K562 (cell line): ENCODE measurements at regions not wholly inside any gene's neighbourhood (a gene's known extent, or its start where the extent isn't known, plus 50 kb on each side); places are given as distances from the start of the nearest gene placed in this dataset.

ENCODE experiments used
- ATAC-seq: fragments of 200-7000 bp; cut with Tn5 transposase; 3 replicates; pipeline ENCODE4 v1.9.1; 2020; ENCODE audit warnings: moderate library complexity
- BruUV-seq: library from RNA; stranded (reverse); fragments of 400-500 nt; replicated peaks from 2 replicates; lab custom pipeline; 2021; lab: Mats Ljungman, UMichigan
- CTCF ChIA-PET: fragments of 300-600 bp; formaldehyde crosslinking; extraction: SDS; loops from one replicate; lab custom pipeline; 2021; ENCODE audit warnings: low intra/inter-chr PET ratio; lab: Yijun Ruan, JAX
- POLR2A ChIA-PET: fragments of 300-600, 350-650 bp; sonication (Branson Sonifier 250); formaldehyde crosslinking; extraction: SDS; loops from one replicate; lab custom pipeline; 2021; ENCODE audit warnings: antibody characterized with exemption, inconsistent platforms; lab: Yijun Ruan, JAX
- DNase-seq, 4 experiments: peaks; one replicate each; pipeline versions ENCODE4 v3.0.0 to v3.0.0-alpha.2; 2011 to 2018; ENCODE audit warnings: low spot score in 3 of 4, mixed read lengths in 3 of 4; ENCODE audit errors: extremely low read depth in 1 of 4
- FAIRE-seq: peaks from 2 replicates; lab custom pipeline; 2011; peaks lifted over from hg19 to GRCh38; lab: Jason Lieb, UNC
- H2AFZ ChIP-seq: 2 replicates; pipeline ENCODE4 v1.6.0; 2011; ENCODE audit warnings: low read depth, low read length, control low read depth, inconsistent platforms
- H3K27ac ChIP-seq: fragments of 200-600 bp; 3 replicates; pipeline ENCODE4 v1.8.0; 2011; ENCODE audit warnings: low read depth, mild to moderate bottlenecking, control low read depth, inconsistent platforms, low read length, moderate library complexity, mixed read lengths; ENCODE audit errors: extremely low read depth
- H3K27me3 ChIP-seq, 2 experiments: fragments of 300-600 bp in 1 of 2; 2 replicates in 1 of 2; 3 replicates in 1 of 2; pipeline versions ENCODE4 v1.6.0 to v1.8.0; 2011; ENCODE audit warnings: inconsistent platforms in 2 of 2, low read length in 2 of 2, mild to moderate bottlenecking in 1 of 2, mixed read lengths in 1 of 2, moderate library complexity in 1 of 2; ENCODE audit not compliant: control insufficient read depth in 2 of 2, insufficient read depth in 2 of 2
- H3K36me3 ChIP-seq: fragments of 300-600 bp; 3 replicates; pipeline ENCODE4 v1.8.0; 2011; ENCODE audit warnings: mild to moderate bottlenecking, low read length, inconsistent platforms; ENCODE audit not compliant: control insufficient read depth, insufficient read depth
- H3K4me1 ChIP-seq, 2 experiments: fragments of 200-600 bp in 1 of 2; replicated peaks in 1 of 2; 2 replicates in 1 of 2; 3 replicates in 1 of 2; pipeline versions ENCODE4 v1.5.1 to v1.8.0; 2011; ENCODE audit warnings: inconsistent platforms in 2 of 2, low read length in 2 of 2, mild to moderate bottlenecking in 1 of 2, mixed read lengths in 1 of 2, moderate library complexity in 1 of 2; ENCODE audit not compliant: control insufficient read depth in 2 of 2, insufficient read depth in 2 of 2
- H3K4me2 ChIP-seq: 2 replicates; pipeline ENCODE4 v1.6.1; 2011; ENCODE audit warnings: low read length, control low read depth, inconsistent platforms, mixed read lengths; ENCODE audit not compliant: insufficient read depth
- H3K4me3 ChIP-seq: fragments of 200-600 bp; sonication (generic), shearing (Covaris generic); 2 replicates; pipeline ENCODE4 v1.5.1; 2016; ENCODE audit warnings: control low read depth, inconsistent platforms
- H3K79me2 ChIP-seq: fragments of 200-600 bp; 3 replicates; pipeline ENCODE4 v1.8.0; 2011; ENCODE audit warnings: low read length, inconsistent platforms; ENCODE audit not compliant: control insufficient read depth, insufficient read depth
- H3K9ac ChIP-seq, 2 experiments: 2 replicates each; pipeline versions ENCODE4 v1.6.0 to v1.6.1; 2011; ENCODE audit warnings: low read depth in 2 of 2, low read length in 2 of 2, control low read depth in 1 of 2, inconsistent platforms in 1 of 2, mild to moderate bottlenecking in 1 of 2, mixed read lengths in 1 of 2; ENCODE audit not compliant: insufficient read depth in 1 of 2
- H3K9me1 ChIP-seq: one replicate; pipeline ENCODE4 v1.6.0; 2011; ENCODE audit warnings: inconsistent platforms, mild to moderate bottlenecking, low read length, moderate library complexity; ENCODE audit not compliant: control insufficient read depth, insufficient read depth
- H3K9me3 ChIP-seq: replicated peaks from 2 replicates; pipeline ENCODE4 v1.5.1; 2011; ENCODE audit warnings: low read depth, low read length, inconsistent platforms; ENCODE audit not compliant: control insufficient read depth, insufficient read depth
- H4K20me1 ChIP-seq: replicated peaks from 2 replicates; pipeline ENCODE4 v1.6.1; 2011; ENCODE audit warnings: low read length, inconsistent platforms, mixed read lengths; ENCODE audit not compliant: control insufficient read depth, insufficient read depth
- NR2F6 ChIP-seq: fragments of 450-650 bp; formaldehyde crosslinking; IDR thresholded peaks from 2 replicates; pipeline ENCODE4 v1.4.0; 2020; ENCODE audit warnings: mild to moderate bottlenecking
- POLR2G ChIP-seq: fragments of 200-400 bp; formaldehyde crosslinking; IDR thresholded peaks from 2 replicates; pipeline ENCODE4 v1.6.1; 2017; ENCODE audit warnings: low read depth, mild to moderate bottlenecking, antibody characterized with exemption, low read length, moderate library complexity
- RFX5 ChIP-seq: IDR thresholded peaks from 2 replicates; pipeline ENCODE4 v1.6.1; 2011; ENCODE audit warnings: low read depth, mild to moderate bottlenecking, improper control_type of control experiment, low read length
- SIRT6 ChIP-seq: IDR thresholded peaks from one replicate; pipeline ENCODE4 v1.6.1; 2012; ENCODE audit warnings: low read depth, mild to moderate bottlenecking, control low read depth, inconsistent platforms, low read length, moderate library complexity
- THRAP3 ChIP-seq: fragments of 450-650 bp; IDR thresholded peaks from 2 replicates; pipeline ENCODE4 v1.6.1; 2016; ENCODE audit warnings: mild to moderate bottlenecking, inconsistent platforms, borderline replicate concordance
- YY1 ChIP-seq, 3 experiments: IDR thresholded peaks; 2 replicates each; pipeline ENCODE4 v1.6.1; 2011; ENCODE audit warnings: low read length in 2 of 3, mild to moderate bottlenecking in 2 of 3, moderate library complexity in 2 of 3, borderline replicate concordance in 1 of 3, control low read depth in 1 of 3, low read depth in 1 of 3; ENCODE audit not compliant: insufficient read depth in 3 of 3, insufficient replicate concordance in 2 of 3, control insufficient read depth in 1 of 3, insufficient read length in 1 of 3; ENCODE audit errors: extremely low read depth in 1 of 3
- ZNF324 ChIP-seq: fragments of 250-450 bp; sonication (Bioruptor Pico); IDR thresholded peaks from 2 replicates; pipeline ENCODE4 v1.4.0; 2020; ENCODE audit warnings: mild to moderate bottlenecking
- ZNF780A ChIP-seq: fragments of 250-450 bp; sonication (Bioruptor Pico); IDR thresholded peaks from 2 replicates; pipeline ENCODE4 v1.5.0; 2021; ENCODE audit warnings: mild to moderate bottlenecking
- WGBS: fragments of 100-300 bp; shearing (Covaris generic); methylation state at CpG from one replicate; pipeline ENCODE4 v1.1.6; 2016; ENCODE audit warnings: low coverage, mixed read lengths; ENCODE audit not compliant: insufficient coverage; ENCODE audit errors: missing lambda C conversion rate; 5-methylcytosine and 5-hydroxymethylcytosine counted together
- in situ Hi-C: fragments of 300-500 bp; cut with MboI; formaldehyde crosslinking; loops from 4 replicates; pipeline ENCODE4 v1.15.0; 2018; ENCODE audit warnings: inconsistent platforms, mixed read lengths
- intact Hi-C: fragments of 100-400 bp; cut with micrococcal nuclease; formaldehyde crosslinking; loops from 2 replicates; pipeline ENCODE4 v1.14.2; 2022

- no peak overlapping the region for H3K4me2 ChIP-seq
- no peak overlapping the region for H3K9ac ChIP-seq
- H3K9me1 ChIP-seq = no peaks in the 10 kb centered on the region
- POLR2A ChIA-PET = no interaction called here
- H4K20me1 ChIP-seq = 0 out of 2 replicates have a peak, but pooled peaks cover under 1% of the 10 kb centered on the region
- WGBS = 0% methylated on average over 3 of the region's 3 CpGs
- no peaks in the 10 kb centered on the region for H3K36me3 ChIP-seq
- no peak for TF ChIP-seq RFX5
- no peak for TF ChIP-seq SIRT6
- TF ChIP-seq YY1 (IDR thresholded peaks at IDR 0.05; ENCODE audit: borderline replicate concordance in 1 of 3, control insufficient read depth in 1 of 3, extremely low read depth in 1 of 3, insufficient read depth in 3 of 3, insufficient read length in 1 of 3, insufficient replicate concordance in 2 of 3, low read depth in 1 of 3, low read length in 2 of 3) = no peak
- no peak for TF ChIP-seq THRAP3
- no peak for TF ChIP-seq NR2F6
- TF ChIP-seq ZNF780A (CRISPR knock-in tag) = no peak
- no peak for TF ChIP-seq POLR2G
- TF ChIP-seq ZNF324 (CRISPR knock-in tag) = no peak
- no TSS peak for BruUV-seq
- H3K4me1 ChIP-seq = no peaks in the 10 kb centered on the region
- intact Hi-C loops (no loop called here), in situ Hi-C loops (no loop called here)
- FAIRE-seq (no peak), ATAC-seq (no peak), DNase-seq (no peak)
- no peak overlapping the region for H2AFZ ChIP-seq
- H3K9me3 ChIP-seq = no peaks in the 10 kb centered on the region
- no peak overlapping the region for H3K27ac ChIP-seq
- CTCF ChIA-PET = no interaction called here
- peaks cover 22 to 56% of the 10 kb centered on the region in 2 experiments for H3K27me3 ChIP-seq
- H3K4me3 ChIP-seq = no peak overlapping the region
- no peaks in the 10 kb centered on the region for H3K79me2 ChIP-seq
These were observed 198.3 kb upstream of the ZMIZ1 start for GRCh38 chr10:78870458-78870857.
